ENCODE measurements at regions not wholly inside any gene's neighbourhood (a gene's known extent, or its start where the extent isn't known, plus 50 kb on each side); places are given as distances from the start of the nearest gene placed in this dataset.

DNA sequence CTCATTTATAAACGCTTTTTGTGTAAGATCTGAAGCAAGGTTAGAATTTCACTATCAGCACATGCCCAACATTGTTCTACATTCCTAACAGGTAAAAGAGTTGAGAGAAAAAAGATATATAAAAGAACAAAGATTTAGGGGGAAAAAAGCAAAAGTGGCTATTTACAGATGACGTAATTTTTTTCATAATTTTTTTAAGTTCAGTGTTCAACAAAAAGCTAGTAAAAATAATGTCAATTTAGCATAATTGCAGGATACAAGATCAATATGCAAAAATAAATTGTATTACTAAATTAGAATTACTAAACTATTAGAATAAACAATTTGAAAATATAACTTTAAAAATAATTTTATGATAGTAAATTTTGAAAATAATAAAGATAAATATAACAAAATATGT is 405.0 kb downstream of the SEMA3D start:
- TF ChIP-seq, protein P1, sequence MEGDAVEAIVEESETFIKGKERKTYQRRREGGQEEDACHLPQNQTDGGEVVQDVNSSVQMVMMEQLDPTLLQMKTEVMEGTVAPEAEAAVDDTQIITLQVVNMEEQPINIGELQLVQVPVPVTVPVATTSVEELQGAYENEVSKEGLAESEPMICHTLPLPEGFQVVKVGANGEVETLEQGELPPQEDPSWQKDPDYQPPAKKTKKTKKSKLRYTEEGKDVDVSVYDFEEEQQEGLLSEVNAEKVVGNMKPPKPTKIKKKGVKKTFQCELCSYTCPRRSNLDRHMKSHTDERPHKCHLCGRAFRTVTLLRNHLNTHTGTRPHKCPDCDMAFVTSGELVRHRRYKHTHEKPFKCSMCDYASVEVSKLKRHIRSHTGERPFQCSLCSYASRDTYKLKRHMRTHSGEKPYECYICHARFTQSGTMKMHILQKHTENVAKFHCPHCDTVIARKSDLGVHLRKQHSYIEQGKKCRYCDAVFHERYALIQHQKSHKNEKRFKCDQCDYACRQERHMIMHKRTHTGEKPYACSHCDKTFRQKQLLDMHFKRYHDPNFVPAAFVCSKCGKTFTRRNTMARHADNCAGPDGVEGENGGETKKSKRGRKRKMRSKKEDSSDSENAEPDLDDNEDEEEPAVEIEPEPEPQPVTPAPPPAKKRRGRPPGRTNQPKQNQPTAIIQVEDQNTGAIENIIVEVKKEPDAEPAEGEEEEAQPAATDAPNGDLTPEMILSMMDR (IDR thresholded peaks at IDR 0.05): no peak
- TF ChIP-seq POLR2A (IDR thresholded peaks at IDR 0.05) (no peak), EP300 (IDR thresholded peaks at IDR 0.05) (no peak)

Measured in ovary (tissue), 3 donors.